Upper lobe of left lung (tissue), 4 donors: ENCODE measurements at regions not wholly inside any gene's neighbourhood (a gene's known extent, or its start where the extent isn't known, plus 50 kb on each side); places are given as distances from the start of the nearest gene placed in this dataset.

Experiments used
- EP300 ChIP-seq, 4 donors: sonication (generic); formaldehyde crosslinking; IDR thresholded peaks; one replicate each; pipeline ENCODE4 v1.5.1; 2017; ENCODE audit warnings: antibody characterized with exemption in 4 of 4, control low read depth in 2 of 4
- TF ChIP-seq, protein P1 (sequence below), 6 experiments: fragments of 450-650 bp in 4 of 6; fragments of 200-600 bp in 2 of 6; sonication (generic) in 2 of 6; IDR thresholded peaks; one replicate each; pipeline ENCODE4 v1.5.1; 2016 to 2019; ENCODE audit warnings: antibody characterized with exemption in 6 of 6

DNA sequence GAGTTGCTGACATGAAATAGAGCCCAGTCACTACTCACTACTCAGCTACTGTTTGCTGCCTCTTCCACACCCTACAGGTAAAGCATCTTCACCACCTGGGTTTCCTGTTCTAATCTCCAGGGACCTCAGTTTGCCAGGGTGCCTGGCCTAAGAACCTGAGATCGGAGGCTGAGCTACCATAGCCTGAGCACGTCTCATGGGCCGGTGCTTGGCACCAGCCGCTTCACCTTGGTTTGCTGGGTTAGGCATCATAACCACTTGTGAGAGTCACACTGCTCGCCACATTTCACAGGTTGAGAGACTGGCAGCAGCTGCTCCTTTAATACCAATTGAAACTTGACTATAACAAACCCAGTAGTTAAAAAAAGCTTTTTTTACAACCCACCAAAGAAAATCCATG lies 75.1 kb downstream of the EMX2 start:
- TF ChIP-seq, protein P1, sequence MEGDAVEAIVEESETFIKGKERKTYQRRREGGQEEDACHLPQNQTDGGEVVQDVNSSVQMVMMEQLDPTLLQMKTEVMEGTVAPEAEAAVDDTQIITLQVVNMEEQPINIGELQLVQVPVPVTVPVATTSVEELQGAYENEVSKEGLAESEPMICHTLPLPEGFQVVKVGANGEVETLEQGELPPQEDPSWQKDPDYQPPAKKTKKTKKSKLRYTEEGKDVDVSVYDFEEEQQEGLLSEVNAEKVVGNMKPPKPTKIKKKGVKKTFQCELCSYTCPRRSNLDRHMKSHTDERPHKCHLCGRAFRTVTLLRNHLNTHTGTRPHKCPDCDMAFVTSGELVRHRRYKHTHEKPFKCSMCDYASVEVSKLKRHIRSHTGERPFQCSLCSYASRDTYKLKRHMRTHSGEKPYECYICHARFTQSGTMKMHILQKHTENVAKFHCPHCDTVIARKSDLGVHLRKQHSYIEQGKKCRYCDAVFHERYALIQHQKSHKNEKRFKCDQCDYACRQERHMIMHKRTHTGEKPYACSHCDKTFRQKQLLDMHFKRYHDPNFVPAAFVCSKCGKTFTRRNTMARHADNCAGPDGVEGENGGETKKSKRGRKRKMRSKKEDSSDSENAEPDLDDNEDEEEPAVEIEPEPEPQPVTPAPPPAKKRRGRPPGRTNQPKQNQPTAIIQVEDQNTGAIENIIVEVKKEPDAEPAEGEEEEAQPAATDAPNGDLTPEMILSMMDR (IDR thresholded peaks at IDR 0.05), result no peak
- TF ChIP-seq EP300 (IDR thresholded peaks at IDR 0.05), result no peak
